Endothelial cell of umbilical vein (primary cell): ENCODE measurements at regions not wholly inside any gene's neighbourhood (a gene's known extent, or its start where the extent isn't known, plus 50 kb on each side); places are given as distances from the start of the nearest gene placed in this dataset.

ENCODE experiments used
- BruUV-seq: library from RNA; stranded (reverse); fragments of 400-500 nt; replicated peaks from 2 replicates; lab custom pipeline; 2021; lab: Mats Ljungman, UMichigan
- CTCF ChIA-PET: fragments of 300-600, 350-600 bp; sonication (Branson Sonifier 250); formaldehyde crosslinking; loops from one replicate; lab custom pipeline; 2021; ENCODE audit warnings: antibody characterized with exemption, inconsistent platforms; lab: Charles Lee
- POLR2A ChIA-PET: fragments of 300-600, 350-600 bp; sonication (Branson Sonifier 250); formaldehyde crosslinking; loops from one replicate; lab custom pipeline; 2021; ENCODE audit warnings: antibody characterized with exemption, inconsistent platforms; lab: Charles Lee
- DNase-seq: peaks from one replicate; pipeline ENCODE4 v3.0.0-alpha.2; 2011; ENCODE audit warnings: low read depth, low spot score
- FAIRE-seq: peaks from 2 replicates; lab custom pipeline; 2011; peaks lifted over from hg19 to GRCh38; lab: Jason Lieb, UNC
- H2AFZ ChIP-seq: 2 replicates; pipeline ENCODE4 v1.6.0; 2012; ENCODE audit warnings: low read depth, low read length, control low read depth, inconsistent platforms
- H3K27ac ChIP-seq: 2 replicates; pipeline ENCODE4 v1.5.1; 2011; ENCODE audit warnings: low read depth, mild to moderate bottlenecking, control low read depth, low read length, moderate library complexity; ENCODE audit not compliant: insufficient read depth
- H3K27me3 ChIP-seq, 2 experiments: 2 replicates each; pipeline versions ENCODE4 v1.6.0 to v1.6.1; 2011; ENCODE audit warnings: low read length in 2 of 2, mixed read lengths in 1 of 2; ENCODE audit not compliant: control insufficient read depth in 2 of 2, insufficient read depth in 2 of 2
- H3K36me3 ChIP-seq, 2 experiments: 2 replicates in 1 of 2; 3 replicates in 1 of 2; pipeline ENCODE4 v1.5.1; 2011; ENCODE audit warnings: low read length in 2 of 2, mild to moderate bottlenecking in 1 of 2, moderate library complexity in 1 of 2; ENCODE audit not compliant: control insufficient read depth in 2 of 2, insufficient read depth in 2 of 2; ENCODE audit errors: extremely low read depth in 1 of 2
- H3K4me1 ChIP-seq: 3 replicates; pipeline ENCODE4 v1.5.1; 2011; ENCODE audit warnings: mild to moderate bottlenecking, low read length; ENCODE audit not compliant: control insufficient read depth, insufficient read depth; ENCODE audit errors: extremely low read depth
- H3K4me2 ChIP-seq: 2 replicates; pipeline ENCODE4 v1.6.1; 2011; ENCODE audit warnings: low read length, control low read depth, mixed read lengths; ENCODE audit not compliant: insufficient read depth
- H3K4me3 ChIP-seq, 3 experiments: fragments of 200-600 bp in 1 of 3; sonication (generic), shearing (Covaris generic) in 1 of 3; replicated peaks in 1 of 3; 2 replicates each; pipeline ENCODE4 v1.5.1; 2011 to 2016; ENCODE audit warnings: control low read depth in 3 of 3, low read length in 3 of 3, mild to moderate bottlenecking in 2 of 3, inconsistent platforms in 1 of 3, low read depth in 1 of 3, moderate library complexity in 1 of 3; ENCODE audit not compliant: insufficient read depth in 1 of 3
- H3K79me2 ChIP-seq: 2 replicates; pipeline ENCODE4 v1.6.0; 2012; ENCODE audit warnings: low read length, inconsistent platforms; ENCODE audit not compliant: control insufficient read depth, insufficient read depth
- H3K9ac ChIP-seq: replicated peaks from 2 replicates; pipeline ENCODE3; 2011; ENCODE audit warnings: low read length, control low read depth; ENCODE audit not compliant: insufficient read depth; ENCODE audit errors: extremely low read depth
- H3K9me1 ChIP-seq: replicated peaks from 3 replicates; pipeline ENCODE4 v1.6.0; 2011; ENCODE audit warnings: mild to moderate bottlenecking, low read length; ENCODE audit not compliant: control insufficient read depth, insufficient read depth; ENCODE audit errors: extremely low read depth
- H3K9me3 ChIP-seq: replicated peaks from 2 replicates; pipeline ENCODE4 v1.5.1; 2012; ENCODE audit warnings: low read length, inconsistent platforms; ENCODE audit not compliant: control insufficient read depth, insufficient read depth
- H4K20me1 ChIP-seq: replicated peaks from 2 replicates; pipeline ENCODE3; 2011; ENCODE audit warnings: mild to moderate bottlenecking, low read length; ENCODE audit not compliant: control insufficient read depth, insufficient read depth; ENCODE audit errors: extremely low read depth
- CTCF ChIP-seq, 2 donors: IDR thresholded peaks; 1 replicate in 1 of 2; 2 replicates in 1 of 2; pipeline ENCODE4 v1.5.1; 2011; ENCODE audit warnings: low read length in 2 of 2, mild to moderate bottlenecking in 2 of 2, moderate library complexity in 2 of 2, control low read depth in 1 of 2, inconsistent platforms in 1 of 2, low read depth in 1 of 2; ENCODE audit not compliant: insufficient read depth in 1 of 2; ENCODE audit errors: extremely low read depth in 1 of 2
- EZH2 ChIP-seq: IDR thresholded peaks from 2 replicates; pipeline ENCODE4 v1.6.1; 2012; ENCODE audit warnings: borderline replicate concordance, low read depth, mild to moderate bottlenecking, moderate library complexity, low read length, inconsistent platforms; ENCODE audit not compliant: severe bottlenecking
- FOS ChIP-seq: IDR thresholded peaks from 2 replicates; pipeline ENCODE4 v1.6.1; 2011; ENCODE audit warnings: mild to moderate bottlenecking, low read length, moderate library complexity, borderline replicate concordance; ENCODE audit not compliant: insufficient read depth
- GATA2 ChIP-seq: IDR thresholded peaks from 2 replicates; pipeline ENCODE4 v1.7.0; 2011; ENCODE audit warnings: low read depth, mild to moderate bottlenecking, moderate library complexity, mixed read lengths, low read length; ENCODE audit not compliant: insufficient read length, insufficient read depth
- JUN ChIP-seq: IDR thresholded peaks from 2 replicates; pipeline ENCODE4 v1.6.1; 2011; ENCODE audit warnings: borderline replicate concordance, low read depth; ENCODE audit not compliant: insufficient read length, insufficient read depth
- MAX ChIP-seq: IDR thresholded peaks from 2 replicates; pipeline ENCODE4 v1.6.1; 2011; ENCODE audit not compliant: insufficient read depth, insufficient read length
- MYC ChIP-seq: IDR thresholded peaks from one replicate; pipeline ENCODE4 v1.6.1; 2011; ENCODE audit warnings: mild to moderate bottlenecking, low read depth, low read length
- POLR2A ChIP-seq: IDR thresholded peaks from 2 replicates; pipeline ENCODE4 v1.6.1; 2012; ENCODE audit warnings: low read depth, mild to moderate bottlenecking, control low read depth, low read length
- POLR2AphosphoS5 ChIP-seq: IDR thresholded peaks from 2 replicates; pipeline ENCODE4 v1.6.1; 2012; ENCODE audit warnings: low read depth, mild to moderate bottlenecking, control low read depth, low read length, moderate library complexity; ENCODE audit not compliant: insufficient read depth
- dilution Hi-C: fragments of 300-500 bp; cut with MboI; formaldehyde crosslinking; loops from one replicate; pipeline ENCODE4 v1.15.0; 2019; ENCODE audit warnings: low sequenced_read_pairs; ENCODE audit not compliant: extremely low pct_ligation_motif_present
- intact Hi-C: fragments of 100-400 bp; cut with micrococcal nuclease; formaldehyde crosslinking; loops from one replicate; pipeline ENCODE4 v1.10.0; 2022

- Histone ChIP-seq H3K4me3 (no peak overlapping the region), H3K4me2 (no peak overlapping the region), H3K79me2 (no peaks in the 10 kb centered on the region), H3K36me3 (no peaks in the 10 kb centered on the region), H3K9me1 (no peaks in the 10 kb centered on the region), H2AFZ (no peak overlapping the region), H4K20me1 (no peaks in the 10 kb centered on the region), H3K9me3 (no peaks in the 10 kb centered on the region), H3K4me1 (no peaks in the 10 kb centered on the region), H3K27me3 (no peaks in the 10 kb centered on the region), H3K27ac (no peak overlapping the region), H3K9ac (no peak overlapping the region)
- DNase-seq (no peak), FAIRE-seq (no peak)
- dilution Hi-C loops: no loop called here
- no peak for TF ChIP-seq POLR2A
- no peak for TF ChIP-seq FOS
- no peak for TF ChIP-seq EZH2
- TF ChIP-seq MYC: no peak
- TF ChIP-seq GATA2: no peak
- TF ChIP-seq CTCF (IDR thresholded peaks at IDR 0.05; ENCODE audit: extremely low read depth in 1 of 2, insufficient read depth in 1 of 2, low read depth in 1 of 2, low read length in 2 of 2): no peak
- no peak for TF ChIP-seq JUN
- no peak for TF ChIP-seq POLR2AphosphoS5
- no peak for TF ChIP-seq MAX
- CTCF ChIA-PET: interaction anchor here (1.8 kb wide), 1 partner anchor 21 kb away, joined by 5 read pairs; no protein-coding TSS in a partner anchor
- intact Hi-C loops: no loop called here
- no TSS peak for BruUV-seq
- POLR2A ChIA-PET: no interaction called here
Observed at GRCh38 chr21:41630917-41631316, 123.0 kb upstream of the TMPRSS2 start.
